ENCODE measurements at regions not wholly inside any gene's neighbourhood (a gene's known extent, or its start where the extent isn't known, plus 50 kb on each side); places are given as distances from the start of the nearest gene placed in this dataset.

GRCh38 chr7:118758582-118758981 is 534.1 kb downstream of the ANKRD7 start:
- TF ChIP-seq, protein P1, sequence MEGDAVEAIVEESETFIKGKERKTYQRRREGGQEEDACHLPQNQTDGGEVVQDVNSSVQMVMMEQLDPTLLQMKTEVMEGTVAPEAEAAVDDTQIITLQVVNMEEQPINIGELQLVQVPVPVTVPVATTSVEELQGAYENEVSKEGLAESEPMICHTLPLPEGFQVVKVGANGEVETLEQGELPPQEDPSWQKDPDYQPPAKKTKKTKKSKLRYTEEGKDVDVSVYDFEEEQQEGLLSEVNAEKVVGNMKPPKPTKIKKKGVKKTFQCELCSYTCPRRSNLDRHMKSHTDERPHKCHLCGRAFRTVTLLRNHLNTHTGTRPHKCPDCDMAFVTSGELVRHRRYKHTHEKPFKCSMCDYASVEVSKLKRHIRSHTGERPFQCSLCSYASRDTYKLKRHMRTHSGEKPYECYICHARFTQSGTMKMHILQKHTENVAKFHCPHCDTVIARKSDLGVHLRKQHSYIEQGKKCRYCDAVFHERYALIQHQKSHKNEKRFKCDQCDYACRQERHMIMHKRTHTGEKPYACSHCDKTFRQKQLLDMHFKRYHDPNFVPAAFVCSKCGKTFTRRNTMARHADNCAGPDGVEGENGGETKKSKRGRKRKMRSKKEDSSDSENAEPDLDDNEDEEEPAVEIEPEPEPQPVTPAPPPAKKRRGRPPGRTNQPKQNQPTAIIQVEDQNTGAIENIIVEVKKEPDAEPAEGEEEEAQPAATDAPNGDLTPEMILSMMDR (optimal IDR thresholded peaks at IDR 0.05 in 1 of 3, IDR thresholded peaks at IDR 0.05 in 1 of 3, conservative IDR thresholded peaks at IDR 0.05 in 1 of 3; ENCODE audit: extremely low read depth in 1 of 3, insufficient read depth in 2 of 3, low read length in 3 of 3): no peak
- TF ChIP-seq EZH2 (IDR thresholded peaks at IDR 0.05; ENCODE audit: low read length): no peak

Data from keratinocyte (primary cell).